ENCODE measurements at regions not wholly inside any gene's neighbourhood (a gene's known extent, or its start where the extent isn't known, plus 50 kb on each side); places are given as distances from the start of the nearest gene placed in this dataset.

DNA sequence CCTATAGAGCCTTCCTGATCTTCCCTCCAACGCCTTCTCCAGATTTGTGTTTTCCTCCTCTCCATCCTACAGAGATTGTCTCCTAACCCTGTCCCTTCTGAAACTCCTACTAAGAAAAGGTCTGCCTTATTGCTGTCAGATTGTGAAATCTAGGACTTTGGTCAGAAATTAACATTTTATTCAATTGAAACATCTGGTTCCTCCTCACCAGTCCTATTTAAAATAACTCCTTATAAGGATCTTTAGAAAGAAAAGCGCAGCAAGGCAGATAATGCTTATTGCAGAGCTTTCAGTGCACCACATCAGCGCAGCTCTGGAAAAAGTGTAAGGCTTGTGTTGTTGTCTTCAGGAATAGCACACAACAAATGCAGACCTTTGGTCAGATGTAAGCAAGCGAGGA, 477.8 kb upstream of the CHST9 start:
- DNase-seq (ENCODE audit: low spot score): no peak
- in situ Hi-C loops (cut with HindIII; ENCODE audit: low sequenced_read_pairs): no loop called here

- no peak for DNase-seq (ENCODE audit: low spot score)
- in situ Hi-C loops (cut with HindIII; ENCODE audit: low sequenced_read_pairs): no loop called here
Measured at GRCh38 chr18:27662537-27662936, 477.4 kb upstream of the CHST9 start.

DNA sequence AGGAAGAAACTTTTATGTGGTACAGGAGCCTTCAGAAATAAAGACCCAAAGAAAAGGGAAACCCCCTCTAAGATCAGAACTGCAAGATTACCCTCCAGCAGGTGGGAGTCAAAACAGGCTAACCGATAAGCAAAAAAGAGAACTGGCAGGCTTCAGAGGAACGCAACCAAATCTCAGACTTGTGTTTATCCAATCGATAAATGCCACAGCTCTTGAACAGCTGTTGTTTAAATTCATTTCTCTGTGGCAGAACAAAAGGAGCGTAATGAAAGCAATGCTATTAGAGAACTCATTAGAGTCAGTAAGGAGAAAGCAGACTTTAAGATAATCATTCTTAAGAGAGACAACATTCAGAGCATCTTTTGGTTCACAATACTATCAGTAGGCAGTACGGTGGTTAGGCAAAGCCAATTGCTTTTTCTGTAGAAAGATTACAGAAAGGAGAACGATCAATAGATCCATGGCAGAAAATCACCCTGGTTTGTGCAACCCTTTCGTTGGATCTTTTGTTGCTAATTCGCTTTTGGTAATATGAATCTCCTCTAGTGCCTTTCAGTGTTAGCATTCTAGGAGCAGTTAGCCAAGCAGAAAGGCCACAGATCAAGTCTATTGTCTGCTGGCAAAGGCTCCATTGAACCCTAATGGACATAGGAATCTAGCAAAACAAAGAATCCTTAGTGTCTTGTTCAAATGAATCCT, 476.4 kb upstream of the CHST9 start:
- DNase-seq (ENCODE audit: low spot score): no peak
- in situ Hi-C loops (cut with HindIII; ENCODE audit: low sequenced_read_pairs): no loop called here

DNA sequence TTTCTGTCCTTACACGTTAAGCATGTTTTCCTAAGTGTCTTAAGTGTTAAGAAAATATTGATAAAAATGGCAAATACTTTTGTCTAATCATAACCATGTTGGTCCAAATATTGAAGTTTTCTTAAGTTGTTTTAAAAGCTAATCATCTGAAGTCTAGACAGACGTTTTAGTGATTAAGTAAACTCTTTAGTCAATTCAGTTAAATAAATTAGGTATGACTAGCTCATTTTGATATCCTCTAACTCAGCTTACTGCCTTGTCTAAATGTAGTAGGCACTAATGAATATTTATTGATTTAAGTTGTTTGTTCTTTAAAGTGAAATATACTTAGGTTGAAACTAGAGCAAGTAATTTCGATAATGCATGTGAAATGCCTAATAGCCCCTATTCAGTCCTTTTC, 471.8 kb upstream of the CHST9 start:
- in situ Hi-C loops (cut with HindIII; ENCODE audit: low sequenced_read_pairs): no loop called here
- DNase-seq (ENCODE audit: low spot score): no peak

DNA sequence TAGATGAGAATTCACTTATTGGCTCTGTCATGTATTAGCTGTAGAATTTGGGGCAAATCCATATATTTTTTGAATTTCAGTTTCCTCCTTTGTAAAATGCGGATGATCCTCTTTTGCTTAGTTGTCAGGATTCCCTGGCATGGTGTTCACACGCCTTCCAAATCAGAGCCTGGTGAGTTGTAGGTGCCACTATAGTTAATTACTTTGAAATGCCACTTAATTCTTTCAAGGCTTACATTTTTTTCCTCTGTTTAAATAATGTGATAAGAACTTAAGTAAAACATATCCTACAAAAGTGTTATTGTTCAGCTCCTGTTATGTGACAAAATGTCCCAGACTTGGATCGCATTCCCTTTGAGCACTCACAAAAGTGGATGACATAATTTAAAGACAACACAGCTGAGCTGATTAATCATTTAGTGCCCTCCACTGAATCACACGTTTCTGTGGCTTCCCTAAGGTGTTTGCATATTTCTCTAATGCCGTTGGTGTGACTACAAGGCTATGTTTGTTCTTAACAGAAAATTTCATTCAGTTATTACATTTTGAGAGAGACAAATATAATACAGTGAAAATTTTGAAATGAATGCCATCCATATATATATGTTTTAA, 471.2 kb upstream of the CHST9 start:
- DNase-seq (ENCODE audit: low spot score): no peak
- in situ Hi-C loops (cut with HindIII; ENCODE audit: low sequenced_read_pairs): no loop called here

GRCh38 chr18:27653247-27653646, 468.1 kb upstream of the CHST9 start:
- in situ Hi-C loops (cut with HindIII; ENCODE audit: low sequenced_read_pairs): no loop called here
- DNase-seq (ENCODE audit: low spot score): no peak

DNA sequence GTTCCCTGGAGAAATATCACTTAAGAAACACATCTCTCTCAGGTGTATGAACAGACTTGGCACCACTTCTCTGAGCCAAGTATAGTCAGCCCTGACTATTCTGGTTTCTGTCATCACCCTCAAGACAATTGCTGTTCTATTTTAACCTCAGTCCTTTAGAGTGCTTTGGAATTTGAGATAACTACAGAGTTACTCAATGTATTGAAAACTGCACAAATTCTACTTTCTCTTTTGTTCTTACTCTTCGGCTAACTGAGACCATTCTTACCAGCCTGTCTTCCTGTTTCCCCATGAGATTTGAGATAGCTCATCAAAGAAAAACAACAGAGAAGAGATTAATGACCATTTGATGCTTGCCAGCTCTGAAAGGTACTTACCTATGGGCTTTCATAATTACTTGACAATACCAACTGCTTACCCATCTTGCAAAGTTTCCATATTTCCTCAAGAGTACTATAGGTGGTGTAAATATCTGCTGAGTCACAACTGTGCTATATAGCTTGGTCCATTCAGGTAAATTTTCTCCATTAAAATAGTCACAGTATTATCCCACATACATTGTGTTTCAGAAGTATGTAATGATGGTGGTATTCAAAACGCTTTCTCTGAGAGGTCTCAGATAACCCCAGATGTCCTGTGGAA, 467.5 kb upstream of the CHST9 start:
- DNase-seq (ENCODE audit: low spot score): no peak
- in situ Hi-C loops (cut with HindIII; ENCODE audit: low sequenced_read_pairs): no loop called here

DNA sequence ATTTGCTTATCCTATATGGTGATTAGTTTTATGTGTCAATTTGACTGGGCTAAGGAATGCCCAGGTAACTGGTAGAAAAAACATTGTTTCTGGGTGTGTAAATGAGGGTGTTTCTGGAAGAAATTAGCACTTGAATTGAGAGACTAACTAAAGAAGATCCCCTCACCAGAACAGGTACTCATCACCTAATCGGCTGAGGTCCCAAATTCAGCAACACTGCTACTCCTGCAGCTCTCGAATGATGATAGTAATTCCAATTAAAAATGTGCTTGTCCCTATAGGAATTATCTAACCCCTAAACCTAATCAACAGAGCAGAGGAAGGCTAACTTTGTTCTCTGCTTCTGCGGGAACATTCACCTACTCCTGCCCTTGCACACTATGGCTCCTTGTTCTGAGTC, 464.5 kb upstream of the CHST9 start:
- in situ Hi-C loops (cut with HindIII; ENCODE audit: low sequenced_read_pairs): no loop called here
- no peak for DNase-seq (ENCODE audit: low spot score)

GRCh38 chr18:27645929-27646328, 460.8 kb upstream of the CHST9 start:
- no peak for DNase-seq (ENCODE audit: low spot score)
- in situ Hi-C loops (cut with HindIII; ENCODE audit: low sequenced_read_pairs): no loop called here

DNA sequence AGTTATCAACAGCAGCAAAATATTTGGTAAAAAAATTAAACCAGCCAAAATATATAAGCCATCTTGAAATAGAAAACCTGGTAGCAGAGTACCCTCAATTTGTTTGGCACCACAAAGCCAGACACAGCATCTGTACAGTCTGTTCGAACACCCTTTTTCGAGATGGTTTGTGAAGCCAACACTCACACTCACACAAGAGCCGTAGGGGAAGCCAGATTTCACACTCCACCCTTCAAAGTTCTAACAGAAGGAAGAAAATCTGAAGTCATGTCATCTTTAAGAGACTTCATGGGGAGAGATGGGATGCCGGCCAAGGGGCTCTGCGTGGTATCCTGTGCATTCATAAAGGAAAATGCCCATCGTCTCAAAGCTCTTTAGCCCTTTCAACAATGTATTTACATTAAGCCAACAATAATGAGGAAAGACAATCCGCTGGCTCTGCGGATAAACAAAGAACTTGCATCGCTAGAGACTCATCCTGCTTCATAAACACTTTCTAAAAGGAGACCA, 451.5 kb upstream of the CHST9 start:
- DNase-seq (ENCODE audit: low spot score): no peak
- in situ Hi-C loops (cut with HindIII; ENCODE audit: low sequenced_read_pairs): no loop called here

GRCh38 chr18:27632706-27633105, 447.6 kb upstream of the CHST9 start:
- in situ Hi-C loops (cut with HindIII; ENCODE audit: low sequenced_read_pairs): no loop called here
- no peak for DNase-seq (ENCODE audit: low spot score)

GRCh38 chr18:27627927-27628326, 442.8 kb upstream of the CHST9 start:
- in situ Hi-C loops (cut with HindIII; ENCODE audit: low sequenced_read_pairs): no loop called here
- no peak for DNase-seq (ENCODE audit: low spot score)

DNA sequence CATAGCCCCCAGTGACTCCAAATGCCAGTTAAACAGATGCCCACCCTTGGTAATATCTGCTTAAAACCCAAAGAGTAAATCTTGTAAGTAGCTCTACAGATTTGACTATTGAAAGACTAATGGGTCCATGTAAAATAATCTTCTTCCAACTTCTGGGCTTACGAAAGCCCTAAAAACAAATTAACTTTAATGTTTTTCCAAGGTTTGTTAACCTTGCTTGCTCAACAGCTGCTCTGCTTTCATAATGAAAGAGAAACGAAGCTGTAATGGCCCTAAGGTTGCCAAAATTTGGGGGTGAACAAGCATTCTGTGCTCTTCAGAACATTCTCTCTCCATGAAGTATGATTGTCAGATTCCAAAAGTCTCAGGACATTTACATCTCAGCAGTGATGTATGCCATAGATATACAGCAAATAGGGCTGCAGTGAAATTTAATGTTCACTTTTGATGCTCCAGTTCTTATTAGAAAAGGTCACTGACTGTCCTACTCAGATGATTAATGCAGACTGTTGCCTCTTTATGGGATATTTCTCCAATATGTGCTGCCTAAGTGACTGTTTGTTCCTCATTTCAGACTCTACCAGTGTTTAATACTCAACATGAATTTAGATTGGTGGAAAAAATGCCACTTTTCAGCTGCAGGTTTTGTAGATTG, 436.3 kb upstream of the CHST9 start:
- in situ Hi-C loops (cut with HindIII; ENCODE audit: low sequenced_read_pairs): no loop called here
- DNase-seq (ENCODE audit: low spot score): no peak

DNA sequence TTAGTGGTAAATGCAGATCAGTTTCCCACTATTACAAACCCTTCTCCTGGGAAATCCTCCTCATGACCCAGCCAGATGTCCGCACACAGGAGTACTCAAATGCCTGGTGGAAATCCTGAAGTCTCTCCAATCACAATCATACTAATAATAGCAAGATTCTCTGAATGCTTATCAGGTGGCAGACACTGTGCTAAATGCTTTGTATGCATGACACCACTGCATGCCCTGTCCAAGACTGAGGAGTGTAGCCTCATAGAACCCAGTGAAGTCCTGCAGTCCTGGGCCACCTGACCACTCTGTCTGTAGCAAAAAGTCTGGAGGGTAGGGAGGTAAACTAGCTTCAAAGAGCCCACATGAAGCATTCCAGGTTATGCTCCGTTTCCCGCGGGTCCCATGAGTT, 434.8 kb upstream of the CHST9 start:
- in situ Hi-C loops (cut with HindIII; ENCODE audit: low sequenced_read_pairs): no loop called here
- DNase-seq (ENCODE audit: low spot score): no peak

GRCh38 chr18:27619090-27619772, 434.1 kb upstream of the CHST9 start:
- no peak for DNase-seq (ENCODE audit: low spot score)
- in situ Hi-C loops (cut with HindIII; ENCODE audit: low sequenced_read_pairs): no loop called here

DNA sequence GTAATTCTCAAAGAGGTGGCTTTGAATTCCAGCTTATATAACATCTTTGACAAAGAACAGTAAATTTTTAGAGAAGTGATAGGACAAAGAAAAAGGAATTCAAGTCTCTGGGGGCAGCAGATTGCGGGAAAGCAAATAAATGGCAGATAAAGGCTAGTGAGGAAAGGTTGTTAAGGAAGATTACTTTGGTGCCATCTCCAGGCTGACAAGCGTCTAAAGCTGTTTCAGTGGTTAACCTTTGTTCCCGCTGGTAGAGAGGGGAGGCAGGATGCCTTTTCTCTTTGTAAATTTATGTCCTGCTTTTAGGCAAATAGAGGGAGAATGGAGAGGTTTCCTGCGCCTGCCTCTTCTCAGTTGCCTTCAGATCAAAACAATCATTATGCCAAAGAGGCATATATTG, 431.2 kb upstream of the CHST9 start:
- DNase-seq (ENCODE audit: low spot score): no peak
- in situ Hi-C loops (cut with HindIII; ENCODE audit: low sequenced_read_pairs): no loop called here

DNA sequence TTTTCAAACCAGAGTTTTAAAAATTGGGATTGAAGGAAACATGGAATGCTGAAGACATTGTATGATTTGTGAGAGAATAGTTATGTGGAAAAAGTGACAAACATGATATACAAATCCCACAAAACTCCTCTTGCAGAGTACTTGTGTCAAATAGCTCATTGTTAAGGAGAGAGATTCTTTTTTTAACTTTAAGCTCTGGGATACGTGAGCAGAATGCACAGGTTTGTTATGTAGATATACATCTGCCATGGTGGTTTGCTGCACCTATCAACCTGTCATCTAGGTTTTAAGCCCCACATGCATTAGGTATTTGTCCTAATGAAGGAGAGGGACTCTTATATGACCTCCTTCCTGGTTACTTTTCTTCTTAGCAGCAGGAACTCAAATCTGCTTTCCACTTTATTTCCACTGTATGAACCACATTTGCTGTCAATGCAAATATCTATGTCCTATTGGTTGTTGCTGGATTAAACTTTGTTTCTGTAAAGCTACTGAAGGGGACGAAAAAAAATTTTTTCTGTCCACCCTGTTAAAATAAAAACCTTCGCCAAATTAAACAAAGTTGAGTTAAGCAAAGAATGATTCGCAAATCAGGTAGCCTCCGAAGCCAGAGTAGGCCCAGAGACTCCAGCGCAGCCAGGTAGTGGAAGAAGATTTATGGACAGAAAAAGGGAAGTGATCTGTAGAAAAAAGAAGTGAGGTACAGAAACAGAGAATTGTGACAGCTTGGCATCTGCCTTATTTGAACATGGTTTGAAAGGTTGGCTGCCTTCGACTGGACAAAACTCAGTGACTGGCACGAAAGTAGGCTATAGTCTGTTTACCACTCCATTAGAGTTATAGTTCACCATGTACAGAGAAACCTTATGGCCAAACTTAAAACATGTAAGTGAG, 430.1 kb upstream of the CHST9 start:
- no peak for DNase-seq (ENCODE audit: low spot score)
- in situ Hi-C loops (cut with HindIII; ENCODE audit: low sequenced_read_pairs): no loop called here

GRCh38 chr18:27609221-27609620, 424.1 kb upstream of the CHST9 start:
- in situ Hi-C loops (cut with HindIII; ENCODE audit: low sequenced_read_pairs): no loop called here
- DNase-seq (ENCODE audit: low spot score): no peak

GRCh38 chr18:27608742-27609141, 423.6 kb upstream of the CHST9 start:
- in situ Hi-C loops (cut with HindIII; ENCODE audit: low sequenced_read_pairs): no loop called here
- no peak for DNase-seq (ENCODE audit: low spot score)

All from G401 (cell line).